ENCODE measurements at regions not wholly inside any gene's neighbourhood (a gene's known extent, or its start where the extent isn't known, plus 50 kb on each side); places are given as distances from the start of the nearest gene placed in this dataset.

DNA sequence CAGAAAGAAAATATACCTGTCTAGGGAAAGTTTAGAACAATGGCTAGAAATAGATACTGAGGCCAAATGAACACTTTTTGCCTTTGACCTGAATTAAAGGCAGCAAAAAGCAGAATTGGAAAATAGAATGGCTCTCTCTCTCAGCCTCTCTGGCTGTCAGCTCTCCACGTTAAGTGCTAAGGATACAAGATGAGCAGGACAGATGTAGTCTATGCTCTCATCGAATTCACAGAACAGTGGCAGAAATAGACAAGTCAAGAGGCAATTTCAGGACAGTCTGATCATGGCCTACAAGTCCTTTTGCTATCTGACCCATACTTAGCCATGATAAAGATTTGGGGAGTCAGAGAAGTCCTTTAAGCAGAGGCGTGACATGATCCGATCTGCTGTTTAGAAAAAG lies 120.2 kb upstream of the CREB1 start:
- intact Hi-C loops (cut with DNase I) = no loop called here
- no peak overlapping the region for H3K27ac ChIP-seq
- no peak overlapping the region for H3K4me3 ChIP-seq
- H3K4me1 ChIP-seq (ENCODE audit: insufficient read depth) = no peaks in the 10 kb centered on the region
- H3K36me3 ChIP-seq = no peaks in the 10 kb centered on the region
- TF ChIP-seq POLR2A (IDR thresholded peaks at IDR 0.05) (no peak), CTCF (IDR thresholded peaks at IDR 0.05) (no peak), EP300 (IDR thresholded peaks at IDR 0.05) (no peak)
- WGBS, 3 donors = 63 to 64% (median 64%) methylated on average over 4 of the region's 4 CpGs
- no peaks in the 10 kb centered on the region for H3K9me3 ChIP-seq
- no peak for DNase-seq
- H3K27me3 ChIP-seq = no peaks in the 10 kb centered on the region

- Histone ChIP-seq H3K4me1 (ENCODE audit: insufficient read depth) (no peaks in the 10 kb centered on the region), H3K27ac (no peak overlapping the region), H3K36me3 (no peaks in the 10 kb centered on the region), H3K9me3 (no peaks in the 10 kb centered on the region), H3K4me3 (no peak overlapping the region), H3K27me3 (no peaks in the 10 kb centered on the region)
- no peak for TF ChIP-seq POLR2A (IDR thresholded peaks at IDR 0.05)
- no peak for TF ChIP-seq EP300 (IDR thresholded peaks at IDR 0.05)
- WGBS, 3 donors = 83 to 85% (median 85%) methylated on average over 6 of the region's 6 CpGs
- intact Hi-C loops (cut with DNase I) = no loop called here
- DNase-seq = no peak
Measured at GRCh38 chr2:207412787-207413310, 116.9 kb upstream of the CREB1 start.

DNA sequence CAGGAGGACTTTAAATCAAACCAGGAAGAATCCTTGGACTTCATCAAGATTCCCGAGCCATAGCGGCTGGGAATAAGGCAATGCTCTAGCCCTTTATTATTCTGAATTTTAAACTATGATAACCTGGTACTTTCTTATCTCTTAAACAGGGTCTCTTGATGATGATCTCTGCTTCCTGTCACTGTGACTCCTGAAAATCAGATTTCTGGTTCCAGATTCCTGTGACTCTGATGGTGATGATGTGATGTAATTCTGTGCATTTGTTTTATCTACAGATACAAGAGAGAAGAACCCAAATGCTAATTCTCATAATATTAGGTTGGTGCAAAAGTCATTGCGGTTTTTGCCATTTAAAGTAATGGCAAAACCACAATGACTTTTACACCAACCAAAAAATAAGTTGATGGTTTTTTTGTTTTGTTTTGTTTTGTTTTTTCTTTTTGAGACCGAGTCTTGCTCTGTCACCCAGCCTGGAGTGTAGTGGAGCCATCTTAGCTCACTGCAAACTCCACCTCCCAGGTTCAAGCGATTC lies 116.3 kb upstream of the CREB1 start:
- intact Hi-C loops (cut with DNase I) = no loop called here
- no peaks in the 10 kb centered on the region for H3K9me3 ChIP-seq
- no peak overlapping the region for H3K4me3 ChIP-seq
- no peaks in the 10 kb centered on the region for H3K4me1 ChIP-seq (ENCODE audit: insufficient read depth)
- H3K27ac ChIP-seq = no peak overlapping the region
- H3K27me3 ChIP-seq = no peaks in the 10 kb centered on the region
- no peak for TF ChIP-seq POLR2A (IDR thresholded peaks at IDR 0.05)
- TF ChIP-seq CTCF (IDR thresholded peaks at IDR 0.05) = no peak
- TF ChIP-seq EP300 (IDR thresholded peaks at IDR 0.05) = no peak
- no peaks in the 10 kb centered on the region for H3K36me3 ChIP-seq
- 89 to 90% (median 90%) methylated on average over 5 of the region's 5 CpGs for WGBS, 3 donors
- DNase-seq = no peak

- TF ChIP-seq EP300 (IDR thresholded peaks at IDR 0.05) (no peak), CTCF (IDR thresholded peaks at IDR 0.05) (no peak), POLR2A (IDR thresholded peaks at IDR 0.05) (no peak)
- Histone ChIP-seq H3K4me1 (ENCODE audit: insufficient read depth) (no peaks in the 10 kb centered on the region), H3K4me3 (no peak overlapping the region), H3K27me3 (no peaks in the 10 kb centered on the region), H3K27ac (no peak overlapping the region), H3K9me3 (no peaks in the 10 kb centered on the region), H3K36me3 (no peaks in the 10 kb centered on the region)
- DNase-seq = no peak
- 52 to 71% (median 52%) methylated on average over 3 of the region's 3 CpGs for WGBS, 3 donors
- intact Hi-C loops (cut with DNase I) = no loop called here
Measured at GRCh38 chr2:207416111-207416510, 113.7 kb upstream of the CREB1 start.

DNA sequence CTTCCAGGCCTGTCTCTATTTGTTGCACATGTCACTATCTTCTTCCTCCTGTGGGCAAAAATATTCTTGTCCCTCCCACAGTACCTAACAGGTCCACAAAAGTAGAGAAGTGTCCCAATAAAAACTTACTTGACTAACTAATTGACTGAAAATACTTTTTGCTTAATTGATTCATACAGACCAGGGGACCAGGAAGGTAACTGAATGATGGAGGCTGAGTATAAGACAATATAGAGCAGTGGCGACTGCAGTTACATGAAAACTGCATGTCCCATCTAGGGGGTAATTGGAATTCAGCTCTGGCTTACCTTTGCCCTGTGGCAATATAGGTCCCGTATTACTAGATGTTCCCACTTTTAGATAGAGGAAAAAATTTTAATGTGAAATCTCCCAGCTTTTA lies 112.9 kb upstream of the CREB1 start:
- WGBS, 3 donors = 94 to 96% (median 96%) methylated on average over 2 of the region's 2 CpGs

More for the DNA sequence above, 112.9 kb upstream of the CREB1 start:
- no peaks in the 10 kb centered on the region for H3K36me3 ChIP-seq
- no peaks in the 10 kb centered on the region for H3K9me3 ChIP-seq
- H3K4me1 ChIP-seq (ENCODE audit: insufficient read depth) = no peaks in the 10 kb centered on the region
- intact Hi-C loops (cut with DNase I) = no loop called here
- H3K4me3 ChIP-seq = no peak overlapping the region
- no peaks in the 10 kb centered on the region for H3K27me3 ChIP-seq
- H3K27ac ChIP-seq = no peak overlapping the region
- TF ChIP-seq EP300 (IDR thresholded peaks at IDR 0.05) = no peak
- no peak for TF ChIP-seq CTCF (IDR thresholded peaks at IDR 0.05)
- TF ChIP-seq POLR2A (IDR thresholded peaks at IDR 0.05) = no peak
- no peak for DNase-seq

Measured in ovary (tissue), 7 donors.